GM19468 (cell line): ENCODE measurements at regions not wholly inside any gene's neighbourhood (a gene's known extent, or its start where the extent isn't known, plus 50 kb on each side); places are given as distances from the start of the nearest gene placed in this dataset.

Experiments used
- ATAC-seq: cut with Tn5 transposase; IDR thresholded peaks from one replicate; pipeline ENCODE4 v1.9.1; 2021; ENCODE audit warnings: mild to moderate bottlenecking, moderate library complexity, moderate number of reproducible peaks; ENCODE audit not compliant: unreplicated experiment; ENCODE audit errors: extremely low read depth

DNA sequence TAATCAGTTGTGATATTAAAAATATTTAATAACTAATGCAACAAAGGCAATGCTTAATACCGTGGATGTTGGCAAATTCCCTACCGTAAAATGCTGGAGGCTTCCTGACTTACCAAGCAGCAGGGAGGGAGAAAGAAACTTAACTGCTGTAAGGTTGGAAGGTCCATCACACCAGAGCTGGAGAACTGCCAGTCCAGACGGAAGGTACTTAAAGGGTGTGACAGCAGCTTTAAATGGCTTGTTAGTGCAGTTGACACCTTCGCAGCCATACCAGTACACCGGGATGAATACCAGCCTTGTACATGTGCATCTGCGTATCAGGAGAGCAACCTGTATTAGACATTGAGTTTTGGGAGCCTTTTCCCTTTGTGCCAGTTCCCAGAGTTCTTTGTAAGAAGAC, 269.5 kb upstream of the NCAM2 start:
- no peak for ATAC-seq

DNA sequence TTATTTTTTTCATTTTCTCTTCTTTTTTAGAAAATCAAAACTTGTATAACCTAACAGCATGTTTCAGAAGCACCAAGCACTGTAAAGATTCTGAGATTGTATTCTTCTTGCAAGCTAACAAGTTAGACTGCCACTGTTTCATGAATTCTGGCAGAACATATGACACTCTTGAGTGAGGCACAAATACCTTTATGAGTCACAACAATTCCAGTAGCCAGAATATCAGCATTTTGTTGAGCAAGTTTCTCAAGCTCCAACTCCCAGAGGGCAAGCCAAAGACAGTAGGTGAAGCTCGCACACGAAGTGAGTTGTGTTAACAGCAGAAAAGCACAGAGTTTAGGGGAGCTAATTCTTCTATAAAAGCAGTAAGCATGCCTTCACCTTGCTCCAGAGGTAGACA, 268.8 kb upstream of the NCAM2 start:
- ATAC-seq = no peak

DNA sequence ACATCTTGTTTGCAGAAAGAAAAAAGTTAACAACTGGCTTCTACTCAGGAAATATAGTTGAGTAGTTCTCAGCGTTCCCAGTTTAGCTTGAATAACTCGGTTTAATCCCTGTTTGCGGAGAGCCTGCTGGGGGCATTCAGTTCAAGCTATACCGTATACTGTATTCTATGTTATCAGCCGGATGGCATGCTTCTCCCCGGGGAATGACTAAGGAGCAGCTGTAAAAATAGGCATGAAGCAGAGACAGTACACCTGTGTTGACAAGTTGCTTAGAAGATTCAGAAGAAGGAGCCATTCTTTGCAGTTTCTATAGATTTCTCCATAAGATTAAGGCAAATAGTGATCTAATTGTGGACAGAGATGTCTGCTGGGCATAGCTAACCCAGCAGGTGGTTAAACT, 267.8 kb upstream of the NCAM2 start:
- no peak for ATAC-seq

- no peak for ATAC-seq
These were observed 263.0 kb upstream of the NCAM2 start for GRCh38 chr21:20735257-20735656.

- no peak for ATAC-seq
These were observed 260.8 kb upstream of the NCAM2 start for GRCh38 chr21:20737227-20737913.

- ATAC-seq = no peak
These were observed 258.8 kb upstream of the NCAM2 start for GRCh38 chr21:20739421-20739820.

DNA sequence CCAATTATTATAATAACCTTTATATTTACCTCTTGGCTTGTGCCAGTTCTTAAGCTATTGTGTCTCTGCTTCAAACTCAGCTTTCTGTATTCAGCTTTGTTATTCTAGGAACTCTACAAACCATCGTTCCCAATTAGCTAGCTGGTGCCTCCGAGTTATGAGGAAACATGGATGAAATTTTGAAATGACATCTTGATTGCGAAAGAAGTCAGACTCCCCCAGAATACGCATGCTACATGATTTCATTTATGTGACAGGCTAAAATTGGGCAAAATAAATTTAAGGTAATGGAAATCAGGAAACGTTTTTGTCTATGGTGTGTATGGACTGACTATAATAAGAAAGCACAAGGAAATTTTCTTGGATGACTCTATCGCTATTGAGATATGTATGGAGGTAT, 256.8 kb upstream of the NCAM2 start:
- ATAC-seq = no peak

DNA sequence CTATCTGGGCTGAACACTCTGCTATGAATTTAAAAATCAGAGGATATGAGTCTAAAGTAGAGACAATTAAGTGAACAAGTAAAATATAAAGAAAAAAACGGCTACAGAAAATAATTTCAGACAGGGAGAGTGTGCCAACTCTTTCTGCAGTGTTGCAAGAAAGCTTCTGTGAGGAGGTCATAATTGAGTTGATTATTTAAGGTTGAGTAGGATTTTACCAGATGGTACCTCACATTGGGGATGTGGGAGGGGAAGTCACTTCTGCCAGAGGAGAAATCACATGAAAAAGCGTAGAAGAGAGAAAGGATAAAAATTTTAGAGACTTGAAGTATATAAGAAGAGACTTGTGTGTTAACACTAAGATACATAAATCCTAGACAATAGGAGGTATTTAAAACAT, 238.0 kb upstream of the NCAM2 start:
- no peak for ATAC-seq

GRCh38 chr21:20774737-20775136, 223.5 kb upstream of the NCAM2 start:
- no peak for ATAC-seq

DNA sequence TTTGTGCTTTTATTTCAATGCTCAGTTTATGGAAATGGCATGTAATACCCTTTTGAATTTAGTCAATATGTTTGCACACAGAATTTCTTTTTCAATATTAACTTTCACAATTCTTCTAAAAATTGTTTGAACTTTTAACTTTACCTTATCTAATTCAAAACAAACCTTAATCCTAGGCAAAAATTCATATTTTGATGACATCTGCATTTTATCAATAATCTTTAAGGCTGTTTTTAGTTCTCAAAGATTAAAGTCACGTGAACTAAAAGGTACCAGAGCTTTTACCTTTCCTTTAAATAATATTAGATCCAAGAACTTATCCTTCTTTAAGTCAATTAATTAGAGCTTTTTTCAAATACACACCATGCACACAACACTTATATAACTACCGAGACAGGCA, 218.9 kb upstream of the NCAM2 start:
- no peak for ATAC-seq

- ATAC-seq = no peak
These were observed 214.6 kb upstream of the NCAM2 start for GRCh38 chr21:20783611-20784010.

GRCh38 chr21:20789729-20790500, 208.3 kb upstream of the NCAM2 start:
- no peak for ATAC-seq

DNA sequence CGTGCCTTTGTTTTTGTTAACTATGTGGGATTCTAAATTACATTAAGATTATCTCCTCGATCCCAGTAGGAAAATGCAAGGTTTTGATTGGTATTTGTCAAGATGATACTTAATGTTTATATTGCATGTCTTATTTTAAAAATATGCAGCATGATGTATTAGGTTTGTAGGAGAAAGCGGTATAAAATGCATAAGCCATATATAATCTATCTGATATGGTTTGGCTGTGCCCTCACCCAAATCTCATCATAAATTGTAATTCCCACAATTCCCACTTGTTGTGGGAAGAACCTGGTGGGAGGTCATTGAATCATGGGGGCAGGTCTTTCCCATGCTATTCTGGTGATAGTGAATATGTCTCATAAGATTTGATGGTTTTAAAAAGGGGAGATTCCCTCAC, 198.1 kb upstream of the NCAM2 start:
- no peak for ATAC-seq

GRCh38 chr21:20802201-20802600, 196.0 kb upstream of the NCAM2 start:
- ATAC-seq = no peak

DNA sequence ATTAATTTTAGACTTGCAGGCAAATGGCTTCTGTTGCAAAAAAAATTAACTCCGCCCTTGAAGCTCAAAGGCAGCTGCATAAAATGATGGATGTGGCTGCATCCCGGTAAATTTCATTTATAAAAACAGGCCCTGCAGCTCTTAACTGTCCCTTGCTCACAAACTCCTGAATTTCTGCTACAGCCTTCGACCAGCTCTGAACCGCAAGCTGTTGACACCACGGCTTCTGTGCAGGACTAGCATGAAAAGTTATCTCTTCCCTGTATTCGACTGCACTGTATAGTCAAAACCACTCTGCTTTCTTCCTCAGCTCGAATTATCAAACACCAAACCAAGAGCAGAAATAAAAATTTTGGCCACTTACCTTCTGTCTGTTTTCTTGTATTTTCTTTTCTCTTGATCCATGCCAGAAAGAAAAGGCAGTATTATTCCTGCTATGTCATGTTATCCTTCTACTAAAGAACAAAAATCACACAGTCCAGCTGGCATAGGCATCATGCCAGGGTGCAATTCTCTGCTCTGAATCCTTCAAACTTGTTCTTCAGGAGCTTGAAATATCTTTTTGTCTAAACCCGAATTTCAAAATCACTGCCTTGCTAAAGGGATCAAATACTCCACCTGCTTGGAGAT, 195.5 kb upstream of the NCAM2 start:
- no peak for ATAC-seq

- no peak for ATAC-seq
These were observed 186.5 kb upstream of the NCAM2 start for GRCh38 chr21:20811702-20812101.

DNA sequence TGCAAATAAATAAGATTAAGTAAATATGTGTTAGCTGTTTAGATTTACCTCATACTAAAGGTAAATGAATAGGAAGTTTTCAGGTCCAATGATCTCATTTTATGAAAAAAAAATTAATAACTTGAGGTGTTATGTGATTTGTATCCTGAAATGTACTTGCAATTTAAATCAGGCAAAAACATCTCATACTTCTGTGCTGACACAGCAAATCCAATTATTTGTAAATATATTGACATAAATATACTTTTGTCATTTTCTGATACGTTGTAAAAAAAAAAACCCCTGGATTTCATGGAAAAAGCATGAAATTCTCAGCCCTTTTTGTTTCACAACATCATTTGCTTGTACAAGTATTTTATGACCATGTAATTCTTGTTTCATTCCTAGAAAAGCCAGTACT, 184.1 kb upstream of the NCAM2 start:
- ATAC-seq = no peak

GRCh38 chr21:20822666-20823065, 175.5 kb upstream of the NCAM2 start:
- ATAC-seq = no peak

DNA sequence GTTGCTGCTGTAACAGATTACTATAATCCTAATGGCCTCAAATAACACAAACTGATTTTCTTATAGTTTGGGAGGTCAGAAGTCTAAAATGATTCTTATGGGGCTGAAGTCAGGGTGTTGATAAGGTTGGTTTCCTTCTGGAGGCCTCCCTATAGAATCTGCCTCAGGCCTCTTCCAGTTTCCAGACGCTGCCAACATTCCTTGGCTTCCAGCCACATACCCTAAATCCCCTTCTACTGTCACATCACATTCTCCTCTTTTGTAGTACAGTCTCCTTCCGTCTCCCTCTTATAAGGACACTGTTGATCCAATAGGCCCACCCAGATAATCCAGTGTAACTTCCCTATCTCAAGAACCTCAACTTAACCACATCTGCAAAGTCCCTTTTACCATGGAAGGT, 145.3 kb upstream of the NCAM2 start:
- no peak for ATAC-seq

GRCh38 chr21:20856926-20857325, 141.3 kb upstream of the NCAM2 start:
- no peak for ATAC-seq

DNA sequence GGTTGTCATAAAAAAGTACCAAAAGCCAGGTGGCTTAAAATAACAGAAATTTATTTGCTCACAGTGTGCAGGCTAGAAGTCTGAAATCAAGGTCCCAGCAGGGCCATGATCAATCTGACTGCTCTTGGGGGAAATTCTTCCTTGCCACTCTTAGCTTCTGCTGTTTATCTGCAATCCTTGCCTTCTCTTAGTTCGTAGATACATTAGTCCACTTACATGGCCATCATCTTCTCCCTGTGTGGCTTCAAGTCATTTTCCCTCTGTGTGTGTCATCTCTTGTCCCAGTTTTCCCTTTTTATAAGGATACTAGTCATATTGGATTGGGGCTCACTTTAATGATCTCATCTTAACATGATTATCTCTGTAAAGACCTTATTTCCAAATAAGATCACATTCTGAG, 124.0 kb upstream of the NCAM2 start:
- no peak for ATAC-seq

- ATAC-seq = no peak
These were observed 122.5 kb upstream of the NCAM2 start for GRCh38 chr21:20875742-20876141.
